GM21619 (cell line): ENCODE measurements at regions not wholly inside any gene's neighbourhood (a gene's known extent, or its start where the extent isn't known, plus 50 kb on each side); places are given as distances from the start of the nearest gene placed in this dataset.
"Not testable (repeated sequence)": the region's sequence is repeated elsewhere in the genome, so short reads cannot be mapped to it uniquely, and the experiment has no call there.

Source experiments
- ATAC-seq: cut with Tn5 transposase; IDR thresholded peaks from one replicate; pipeline ENCODE4 v1.9.1; 2021; ENCODE audit not compliant: unreplicated experiment

DNA sequence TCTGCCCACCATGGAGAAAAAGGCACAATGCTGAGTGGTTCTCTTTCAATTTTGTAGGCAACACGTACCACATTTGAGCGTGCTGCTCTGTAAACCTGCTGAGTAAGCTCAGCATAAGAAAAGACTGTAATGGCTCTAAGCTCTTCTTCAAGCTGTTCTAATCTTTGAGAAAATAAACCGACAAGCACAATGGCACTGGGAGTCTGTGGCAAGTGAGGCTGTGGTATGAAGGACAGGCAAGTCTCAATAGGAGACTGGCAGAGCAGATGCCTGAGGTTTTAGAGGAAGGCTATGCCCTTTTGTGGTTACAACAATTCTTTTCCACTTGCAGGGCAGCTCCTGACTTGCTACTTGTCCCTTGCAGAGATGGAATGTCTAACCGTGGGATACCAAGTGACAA, 136.7 kb upstream of the EXOC2 start:
- ATAC-seq: no peak

DNA sequence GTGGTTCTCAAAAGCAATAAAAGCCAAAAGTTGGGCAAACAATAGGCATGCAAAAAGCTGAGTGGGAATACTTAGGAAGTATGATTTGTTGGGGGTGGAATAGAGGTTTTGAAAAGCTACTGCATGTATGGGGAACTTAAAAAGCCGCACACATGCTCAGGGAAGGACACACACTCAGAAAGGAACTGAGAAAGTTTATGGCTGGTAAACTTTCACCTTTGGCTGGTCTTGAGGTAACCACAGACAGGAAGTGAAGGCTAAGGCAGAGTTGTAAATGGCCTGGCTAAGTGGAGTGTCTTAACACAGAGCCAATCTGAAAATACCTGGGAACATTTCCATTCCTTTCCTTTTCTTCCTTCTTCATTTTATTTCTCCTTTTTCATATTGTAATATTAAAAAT, 134.5 kb upstream of the EXOC2 start:
- no peak for ATAC-seq

DNA sequence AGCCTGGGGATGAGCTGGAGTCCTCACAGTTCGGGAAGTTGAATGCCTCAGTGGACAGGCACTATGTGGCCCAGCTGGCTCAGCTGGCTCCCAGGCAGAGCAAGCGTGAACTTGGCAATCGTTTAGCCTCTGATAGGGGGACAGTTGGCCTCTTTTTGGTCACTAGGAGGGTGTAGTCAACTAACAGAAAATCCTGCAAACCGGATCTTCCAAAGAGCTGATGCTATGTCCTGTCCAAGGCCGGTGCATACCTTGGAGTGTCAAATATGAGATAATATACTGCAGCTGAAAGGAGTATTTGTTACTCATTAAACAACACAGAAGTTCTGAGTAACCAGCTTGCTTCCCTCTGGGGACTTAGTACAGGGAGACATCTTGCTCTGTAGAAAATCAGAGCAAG, 126.2 kb upstream of the EXOC2 start:
- no peak for ATAC-seq

DNA sequence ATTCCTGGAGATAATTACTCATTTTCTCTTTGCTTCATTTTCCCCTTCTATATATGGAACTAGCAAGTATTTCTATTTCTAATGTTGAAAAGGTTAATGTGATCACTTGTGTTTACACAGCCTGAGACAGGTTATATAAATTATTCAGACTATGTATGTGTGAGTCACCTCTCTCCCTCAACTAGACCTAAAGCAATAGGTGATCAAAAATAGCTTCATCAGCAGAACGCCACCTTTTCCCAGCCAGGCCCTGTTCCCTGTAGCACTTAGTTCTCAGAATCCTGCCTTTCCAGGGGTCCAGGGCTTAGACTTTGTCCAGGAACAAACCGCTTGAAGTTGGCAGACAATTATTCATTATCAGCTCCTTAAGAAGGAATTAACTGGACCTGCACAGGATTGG, 125.3 kb upstream of the EXOC2 start:
- ATAC-seq: no peak

DNA sequence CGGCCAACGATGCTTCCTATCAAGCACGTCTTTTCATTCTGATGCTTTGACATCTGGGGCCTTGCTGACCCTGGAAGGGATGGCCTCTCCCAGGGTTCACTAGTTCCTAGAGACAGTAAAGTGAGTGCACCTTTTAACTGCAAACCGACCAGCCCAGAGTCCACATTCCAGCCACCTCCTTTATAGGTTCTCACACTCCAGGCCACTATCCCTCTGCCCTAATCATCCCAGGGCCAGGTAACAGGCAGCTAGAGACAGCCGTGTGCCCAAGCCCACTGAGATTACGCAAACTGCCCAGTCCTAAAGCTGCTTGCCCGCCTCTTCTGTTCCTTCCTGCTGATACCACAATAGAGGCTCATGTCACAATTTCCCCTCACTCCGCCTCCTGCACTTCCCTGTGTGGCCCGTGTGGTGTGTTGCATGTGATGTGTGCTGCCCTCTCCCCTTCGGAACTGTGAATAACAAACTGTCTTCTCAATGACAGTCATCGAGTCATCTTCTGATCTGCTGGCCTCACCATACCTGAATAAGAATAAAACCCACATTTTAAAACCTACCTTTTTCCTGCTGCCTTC, 123.7 kb upstream of the EXOC2 start:
- no peak for ATAC-seq

DNA sequence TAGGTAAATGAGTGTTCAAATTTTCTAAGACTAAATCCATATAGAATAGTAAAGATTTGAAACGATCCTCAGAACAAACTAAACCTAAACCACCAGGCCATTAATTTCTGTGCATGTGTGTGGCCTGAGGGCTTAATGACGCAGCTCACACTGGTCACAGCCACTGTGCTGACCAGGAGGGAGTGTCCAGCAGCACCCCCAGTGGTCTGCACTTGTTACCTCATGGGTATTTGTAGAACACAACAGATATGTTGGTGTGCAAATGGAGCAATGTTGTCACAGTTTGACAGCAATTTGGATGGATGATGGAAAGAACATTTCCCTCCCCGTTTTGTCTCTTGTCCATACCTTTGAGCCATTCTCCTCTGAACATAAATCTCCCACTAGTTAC, 122.4 kb upstream of the EXOC2 start:
- no peak for ATAC-seq

DNA sequence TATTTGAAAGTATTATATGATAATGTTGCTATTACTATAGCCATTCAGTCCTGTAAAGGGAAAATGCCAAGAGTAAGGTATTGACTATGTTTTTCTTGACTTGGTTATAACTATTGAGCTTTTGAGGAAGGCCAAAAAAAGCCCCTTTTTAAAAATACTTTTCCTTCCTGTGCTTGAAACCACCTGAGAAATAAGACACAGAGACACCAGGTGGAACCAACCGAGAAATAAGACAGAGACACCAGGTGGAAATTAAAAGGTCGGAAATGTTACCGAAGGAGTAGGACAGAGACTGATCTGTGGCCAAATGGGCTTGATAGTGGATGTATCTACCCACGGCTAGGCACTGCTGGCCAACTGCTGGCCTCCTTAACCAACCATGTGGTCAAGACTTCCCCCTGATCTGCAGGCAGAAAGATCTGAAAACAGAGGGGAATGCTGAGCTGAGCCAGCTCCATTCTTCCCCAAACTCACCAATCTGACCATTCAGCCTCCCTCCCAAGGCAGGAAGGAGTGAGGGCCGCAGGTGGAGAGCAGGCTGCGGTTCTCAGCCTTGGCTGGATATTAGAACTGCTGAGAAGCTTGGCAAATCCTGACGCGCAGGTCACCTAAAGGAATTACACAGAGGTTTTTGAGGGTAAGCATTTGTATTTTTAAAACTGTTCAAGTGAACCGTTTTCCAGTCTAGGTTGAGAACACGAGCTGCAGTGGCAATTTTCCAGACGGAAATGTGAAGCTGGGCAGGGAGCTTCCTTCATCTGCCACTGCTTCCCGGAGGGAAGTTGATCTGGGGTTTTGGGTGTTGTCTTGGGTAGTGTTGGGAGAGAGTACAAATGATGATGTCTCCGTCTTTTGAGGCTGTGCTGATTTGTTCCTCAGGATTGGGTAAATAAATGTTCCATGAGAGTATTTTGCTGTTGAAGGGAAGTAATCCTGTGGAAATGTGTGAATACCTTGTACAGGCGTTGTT, 121.7 kb upstream of the EXOC2 start:
- no peak for ATAC-seq

DNA sequence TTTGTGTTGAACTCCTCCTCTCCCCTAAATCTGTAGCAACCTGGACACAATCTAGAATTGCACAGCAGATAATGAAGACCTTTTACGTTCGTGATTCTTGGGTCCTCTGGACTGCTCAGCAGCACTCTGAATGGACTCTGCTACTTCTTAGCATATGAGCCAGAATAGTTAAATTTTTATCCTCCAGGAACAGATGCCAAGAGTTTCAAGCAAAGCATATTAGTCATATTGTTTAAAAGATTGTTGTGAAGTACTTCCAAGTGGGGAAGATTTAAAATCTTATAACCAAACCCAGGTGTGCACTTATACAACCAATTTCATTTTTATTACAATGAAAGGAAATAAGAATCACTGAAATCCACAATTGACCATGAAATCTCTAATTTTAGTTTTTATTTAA, 118.9 kb upstream of the EXOC2 start:
- ATAC-seq: no peak

DNA sequence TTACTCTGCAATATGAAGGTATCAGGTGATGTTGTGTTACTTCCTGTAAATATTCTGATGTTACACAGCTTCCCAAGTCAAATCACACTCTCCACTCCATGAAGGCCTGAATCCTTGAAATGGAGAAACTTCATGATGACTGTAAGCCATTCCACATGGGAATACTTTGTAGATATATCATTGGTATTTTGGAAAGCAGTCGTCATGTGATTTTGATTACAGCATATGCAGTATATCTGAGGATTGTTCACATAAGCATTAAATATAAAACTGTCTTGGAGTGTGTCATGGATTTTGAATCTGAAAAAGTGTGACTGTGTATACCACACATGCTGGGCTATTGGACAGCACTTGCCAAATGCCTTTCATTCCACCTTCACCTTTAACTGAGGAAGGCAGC, 118.3 kb upstream of the EXOC2 start:
- no peak for ATAC-seq

DNA sequence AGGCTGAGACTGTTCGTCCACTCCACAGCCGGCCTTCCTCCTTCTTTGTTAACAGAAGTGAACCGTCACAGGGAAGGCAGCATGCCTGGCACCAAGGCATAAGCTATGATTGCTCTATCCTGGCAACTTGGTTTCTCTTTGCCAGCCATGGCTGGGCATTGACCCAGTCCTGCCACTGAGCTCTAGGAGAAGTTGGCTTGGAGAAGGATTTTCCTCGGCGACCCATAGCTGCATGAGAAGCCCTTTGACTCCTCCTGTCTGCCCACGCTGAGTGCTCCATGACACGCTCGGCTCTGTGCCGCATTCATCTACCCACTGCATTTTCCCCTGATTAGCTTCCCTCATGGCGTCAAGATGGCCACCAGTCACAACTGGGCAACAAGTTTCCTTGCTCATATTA, 111.8 kb upstream of the EXOC2 start:
- ATAC-seq: no peak

DNA sequence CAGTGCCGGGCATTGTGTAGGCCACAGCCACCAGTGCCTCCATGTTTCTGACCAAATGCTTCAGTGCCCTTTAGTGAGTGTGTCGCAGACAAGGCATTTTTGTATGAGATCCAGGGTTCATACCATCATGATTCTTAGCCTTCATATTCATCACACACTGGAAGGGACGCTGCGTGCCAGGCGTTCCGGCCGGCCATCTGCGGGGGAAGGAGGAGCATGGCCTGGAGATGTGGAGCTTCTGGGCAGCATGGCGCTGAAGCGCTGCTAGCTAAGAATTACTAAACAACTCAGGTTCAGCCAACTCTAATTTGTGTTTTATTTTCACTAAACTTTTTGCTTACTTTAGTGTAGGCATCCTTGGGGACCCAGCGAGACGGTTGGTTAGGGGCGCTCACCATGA, 111.4 kb upstream of the EXOC2 start:
- ATAC-seq: no peak

DNA sequence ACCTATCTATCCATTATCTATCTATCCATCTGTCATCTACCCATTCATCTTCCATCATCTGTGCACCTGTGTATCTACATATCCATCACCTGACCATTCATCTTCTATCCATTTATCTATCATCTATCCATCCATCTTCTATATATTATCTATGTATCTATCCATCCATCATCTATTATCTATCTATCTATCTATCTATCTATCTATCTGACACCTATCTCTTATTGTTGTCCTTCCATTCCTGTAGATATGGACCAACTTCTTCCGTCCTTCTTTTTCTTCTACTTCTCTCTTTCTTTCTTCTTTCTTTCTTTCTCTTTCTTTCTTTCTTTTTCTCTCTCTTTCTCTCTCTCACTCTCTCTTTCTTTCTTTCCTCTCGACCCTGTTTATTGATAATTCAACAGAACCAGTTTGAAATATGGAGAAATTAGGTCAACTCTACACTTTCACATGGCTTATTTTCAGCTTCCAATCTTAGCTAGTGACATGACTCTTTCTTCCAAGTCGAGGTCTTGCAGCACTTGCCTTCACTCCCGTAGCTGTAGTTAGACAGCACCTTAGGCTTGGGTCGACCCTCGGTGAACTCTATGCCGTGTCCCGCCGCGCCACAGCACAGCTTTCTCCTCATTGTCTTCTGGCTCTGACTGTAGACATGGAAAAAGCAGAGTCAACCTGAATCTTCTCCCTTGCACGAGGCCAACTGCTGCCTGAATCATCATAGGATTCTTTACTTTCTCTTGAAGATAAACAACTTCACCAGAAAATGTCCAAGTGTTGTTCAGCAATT, 110.4 kb upstream of the EXOC2 start:
- ATAC-seq: no peak

DNA sequence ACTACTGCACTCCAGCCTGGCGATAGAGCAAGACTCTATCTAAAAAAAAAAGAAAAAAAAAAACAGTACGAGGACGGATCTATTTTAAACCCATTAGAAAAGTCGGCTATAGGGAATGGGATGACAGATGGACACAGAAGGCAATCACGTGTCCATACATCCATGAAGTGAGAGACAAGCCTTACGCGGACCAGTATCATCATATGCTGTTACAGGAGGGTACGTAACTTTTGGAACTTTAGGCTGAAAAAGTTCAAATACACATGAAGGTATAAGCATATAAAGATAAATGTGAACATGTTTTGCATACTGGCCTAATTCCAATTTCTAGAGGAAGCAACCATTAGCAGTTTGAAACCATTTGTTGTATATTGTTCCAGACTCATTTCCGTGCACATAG, 109.8 kb upstream of the EXOC2 start:
- no peak for ATAC-seq

DNA sequence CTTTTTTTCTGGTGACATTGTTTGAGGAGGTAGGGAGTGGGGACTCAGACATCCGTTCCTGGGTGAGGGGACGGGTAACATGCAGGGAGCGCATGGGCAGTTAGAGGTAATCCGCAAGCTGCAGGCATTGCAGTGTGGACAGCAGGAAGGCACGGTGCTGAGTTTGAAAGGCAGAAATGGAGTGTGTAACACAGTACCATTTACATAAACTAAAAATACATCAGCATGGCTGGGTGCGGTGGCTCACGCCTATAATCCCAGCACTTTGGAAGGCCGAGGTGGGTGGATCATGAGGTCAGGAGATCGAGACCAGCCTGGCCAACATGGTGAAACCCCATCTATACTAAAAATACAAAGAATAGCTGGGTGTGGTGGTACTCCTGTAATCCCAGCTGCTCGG, 109.3 kb upstream of the EXOC2 start:
- not testable (repeated sequence) for ATAC-seq

DNA sequence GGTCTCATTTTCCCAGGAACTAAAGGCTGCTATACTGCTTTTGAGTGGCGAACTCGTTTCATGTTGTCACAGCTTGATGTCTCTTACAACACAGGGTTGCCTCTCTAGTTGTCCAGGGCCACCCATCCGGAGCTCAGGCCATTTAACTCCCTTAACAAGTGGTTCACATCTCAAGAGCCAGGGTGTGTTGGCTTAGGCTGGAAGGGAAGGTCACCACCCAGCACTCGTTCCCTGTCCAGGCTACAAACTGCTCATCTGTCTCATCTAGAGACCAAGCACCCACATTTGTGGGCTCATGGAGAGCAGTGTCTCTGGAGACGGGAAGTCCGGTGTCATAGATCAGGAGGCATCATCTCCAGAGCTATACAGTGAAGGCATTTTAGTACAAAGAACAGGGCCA, 106.8 kb upstream of the EXOC2 start:
- no peak for ATAC-seq

DNA sequence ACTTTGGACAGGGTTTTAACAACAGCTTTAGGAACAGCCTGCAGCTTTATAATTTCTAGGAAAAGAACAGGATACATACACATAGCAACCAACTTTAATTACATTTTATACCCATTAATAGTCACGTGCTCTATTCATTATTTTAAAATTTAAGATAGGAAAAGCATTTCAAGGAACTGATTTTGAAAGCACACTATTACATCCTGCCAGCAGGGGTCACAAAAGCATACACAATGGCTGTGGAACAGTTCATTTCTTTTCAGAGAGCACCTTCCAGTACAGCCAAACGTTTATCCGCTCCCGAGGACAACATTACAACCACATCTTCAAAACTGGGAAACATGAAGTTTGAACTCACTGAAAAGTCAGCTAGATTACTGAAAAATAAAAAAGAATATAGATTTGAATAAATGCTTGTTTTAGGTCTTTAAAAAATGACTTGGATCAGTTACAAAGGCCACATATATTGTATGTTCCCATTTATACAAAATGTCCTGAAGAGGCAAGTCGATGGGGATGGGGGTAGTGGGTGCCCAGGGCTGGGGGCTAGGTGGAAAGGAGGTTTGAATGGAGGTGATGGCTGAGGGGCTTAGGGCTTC, 104.6 kb upstream of the EXOC2 start:
- no peak for ATAC-seq

DNA sequence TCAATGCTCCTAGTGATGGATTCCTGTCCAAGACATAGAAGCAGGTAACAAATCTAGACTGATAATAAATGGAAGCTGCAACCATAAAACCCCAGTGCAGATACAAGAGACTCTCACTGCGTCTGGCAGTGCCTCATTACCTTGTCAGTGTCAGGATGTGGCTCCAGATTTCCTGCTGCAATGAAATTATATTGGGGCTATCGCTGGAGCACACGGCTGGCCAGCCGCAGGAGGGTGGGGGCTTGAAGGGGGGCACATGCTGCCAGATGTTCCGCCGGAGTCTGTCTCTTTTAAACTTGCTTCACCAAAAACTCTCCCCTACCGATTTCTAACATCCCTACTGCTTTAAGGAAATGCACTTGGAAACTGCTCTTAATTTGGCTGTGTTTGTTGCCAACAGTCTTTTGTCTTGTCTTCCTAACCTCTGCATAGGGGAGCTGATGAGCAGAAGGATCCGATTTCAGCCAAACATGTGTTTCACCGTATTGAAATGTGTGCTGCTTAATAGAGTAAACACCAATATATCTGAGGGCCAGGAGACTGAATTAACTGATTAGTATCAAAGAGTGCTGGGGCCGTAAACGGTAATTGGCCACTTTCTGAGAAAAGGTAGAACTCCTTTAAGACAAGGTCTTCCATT, 102.2 kb upstream of the EXOC2 start:
- no peak for ATAC-seq

DNA sequence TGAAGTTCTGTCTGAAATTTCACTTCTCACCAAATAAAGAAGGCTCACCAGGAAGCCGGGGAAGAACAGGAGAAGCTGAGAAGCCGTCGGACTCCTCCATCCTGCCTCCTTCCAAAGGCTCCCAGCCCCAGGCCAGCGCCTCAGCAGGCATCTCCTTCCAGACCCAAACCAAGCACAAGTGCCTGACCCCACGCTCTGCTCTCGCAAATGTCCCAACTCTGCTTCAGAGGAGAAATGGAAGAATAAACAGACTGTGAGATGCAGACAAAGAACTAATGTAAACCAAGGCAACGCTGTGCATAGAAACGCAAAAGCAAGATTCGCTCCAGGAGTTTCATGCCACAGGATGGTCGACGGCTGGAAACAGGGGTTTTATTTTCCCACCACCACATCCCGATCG, 100.3 kb upstream of the EXOC2 start:
- no peak for ATAC-seq

DNA sequence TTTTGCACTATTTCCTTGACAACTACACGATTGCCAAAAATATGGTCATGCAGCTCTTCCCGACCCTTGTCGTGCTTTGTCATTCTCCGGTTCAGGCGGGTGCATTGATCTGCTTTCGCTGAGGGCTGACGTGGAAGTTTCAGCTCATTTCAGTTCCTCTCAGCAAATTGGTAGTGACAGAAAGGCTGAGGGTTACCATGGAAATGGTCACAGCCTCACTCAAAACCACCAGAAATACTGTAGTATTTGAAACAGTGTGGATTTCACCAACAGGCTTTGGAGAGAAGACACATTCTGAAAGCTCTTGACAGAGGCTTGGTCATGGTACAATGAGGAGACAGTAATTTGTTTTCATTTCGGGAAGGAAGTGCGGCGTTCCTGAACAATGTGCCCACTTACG, 99.7 kb upstream of the EXOC2 start:
- ATAC-seq: no peak

DNA sequence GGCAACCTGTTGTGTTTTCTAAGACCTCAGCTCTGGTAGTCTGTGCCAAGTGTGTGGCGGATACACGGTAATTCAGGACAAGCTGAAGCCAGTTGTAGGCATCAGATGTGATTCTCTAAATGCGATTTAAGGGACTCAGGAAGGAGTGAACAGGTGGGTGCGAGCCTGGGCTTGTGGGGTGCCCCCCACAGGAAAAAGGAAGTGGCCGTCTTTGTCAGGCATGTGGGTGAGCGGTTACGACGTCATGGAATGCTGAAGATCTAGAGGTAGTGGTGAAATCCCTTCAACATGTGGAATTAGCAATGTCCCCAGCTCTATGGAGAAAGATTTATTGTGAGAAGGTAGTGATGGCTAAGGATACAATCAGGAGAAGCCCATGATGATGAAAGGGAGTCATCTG, 95.1 kb upstream of the EXOC2 start:
- no peak for ATAC-seq
